ENCODE measurements at regions not wholly inside any gene's neighbourhood (a gene's known extent, or its start where the extent isn't known, plus 50 kb on each side); places are given as distances from the start of the nearest gene placed in this dataset.

DNA sequence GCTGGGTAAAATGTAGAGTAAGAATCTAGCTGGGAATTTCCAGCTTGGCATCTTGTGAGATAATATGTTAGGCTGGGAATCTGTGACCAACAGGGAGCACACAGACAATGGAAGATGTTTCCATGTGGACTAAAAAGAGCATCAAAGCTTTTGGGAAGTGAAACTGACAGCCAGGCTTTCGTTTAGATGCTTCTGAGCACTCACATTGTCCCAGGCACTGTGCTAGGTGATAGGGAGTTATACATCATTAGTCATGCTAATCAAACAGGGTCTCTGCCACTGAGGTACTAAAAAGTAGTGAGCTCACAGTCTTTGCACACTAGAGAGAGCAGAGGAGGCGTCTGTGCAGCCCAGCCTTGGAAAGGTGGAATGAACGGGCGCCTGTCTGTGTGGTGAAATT is 101.9 kb upstream of the SCOC start:
- DNase-seq: no peak

DNA sequence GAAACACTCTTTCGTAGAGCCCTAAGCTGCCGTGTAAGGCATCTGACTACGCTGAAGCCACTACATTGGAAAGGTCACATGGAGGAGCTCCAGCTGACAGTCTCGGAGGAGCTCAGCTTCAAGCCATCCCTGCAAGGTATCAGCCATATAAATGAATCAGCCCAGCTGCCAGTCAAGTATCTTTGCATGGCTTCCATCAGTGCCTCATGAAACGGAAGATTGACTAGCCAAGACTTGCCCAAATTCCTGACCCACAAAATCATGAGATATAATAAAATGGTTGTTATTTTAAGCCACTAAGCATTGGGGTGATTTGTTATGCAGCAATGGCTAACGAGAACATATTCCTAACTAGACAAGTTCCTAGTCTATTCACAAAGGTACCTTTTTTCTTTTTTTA is 104.1 kb upstream of the SCOC start:
- DNase-seq: no peak

GRCh38 chr4:140268186-140268841 is 105.1 kb upstream of the SCOC start:
- no peak for DNase-seq

DNA sequence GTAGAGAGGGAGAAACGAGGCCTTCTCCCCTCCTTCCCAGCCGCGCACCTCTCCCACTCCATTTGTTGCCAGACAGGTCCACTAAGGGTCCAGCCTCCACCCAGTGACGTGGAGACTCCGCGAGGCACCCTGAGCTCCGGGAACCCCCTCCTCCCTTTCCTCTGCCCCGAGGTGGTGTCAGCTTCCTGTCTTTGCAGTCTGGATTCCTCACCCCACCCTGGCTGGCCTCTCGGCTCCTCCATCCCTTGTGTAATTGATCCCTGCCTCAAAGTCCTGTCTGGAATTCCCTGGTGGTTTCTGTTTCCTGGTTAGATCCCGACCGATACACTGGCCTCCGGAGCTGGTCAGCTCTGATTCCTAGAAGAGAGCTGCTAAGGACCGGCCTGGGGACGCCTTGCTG is 105.9 kb upstream of the SCOC start:
- no peak for DNase-seq

DNA sequence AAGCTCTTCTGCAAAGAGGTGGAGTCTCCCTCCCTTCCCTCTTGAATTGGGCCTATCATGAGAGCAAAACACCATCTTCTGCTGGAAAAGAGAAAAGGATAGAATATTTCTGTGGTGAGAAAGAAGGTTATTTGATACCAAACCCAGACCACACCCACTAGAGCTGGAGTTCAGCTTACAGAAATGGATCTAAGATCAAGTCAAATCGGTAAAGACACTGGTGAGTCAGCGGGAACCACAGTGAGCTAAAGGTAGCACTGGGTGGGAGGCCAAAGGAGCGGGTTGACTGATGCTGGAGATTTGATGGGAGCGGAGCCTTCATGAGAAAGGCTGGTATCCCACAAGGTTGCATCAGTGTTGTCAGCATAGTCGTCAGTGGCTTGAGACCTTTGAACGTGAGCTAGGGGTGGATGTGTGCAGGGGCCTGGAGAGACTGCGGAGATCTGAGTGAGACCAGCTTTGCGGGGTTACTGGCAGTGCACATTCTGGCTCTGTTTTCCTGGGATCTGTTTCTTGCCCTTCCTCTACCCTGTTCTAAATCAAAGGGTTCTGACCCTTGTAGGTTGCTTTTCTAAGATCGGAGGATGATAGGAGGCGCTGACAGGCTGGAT is 106.4 kb upstream of the SCOC start:
- no peak for DNase-seq

GRCh38 chr4:140260227-140260626 is 106.2 kb upstream of the MAML3 start:
- no peak for DNase-seq

- DNase-seq: no peak
Measured at GRCh38 chr4:140258476-140258875, 104.5 kb upstream of the MAML3 start.

DNA sequence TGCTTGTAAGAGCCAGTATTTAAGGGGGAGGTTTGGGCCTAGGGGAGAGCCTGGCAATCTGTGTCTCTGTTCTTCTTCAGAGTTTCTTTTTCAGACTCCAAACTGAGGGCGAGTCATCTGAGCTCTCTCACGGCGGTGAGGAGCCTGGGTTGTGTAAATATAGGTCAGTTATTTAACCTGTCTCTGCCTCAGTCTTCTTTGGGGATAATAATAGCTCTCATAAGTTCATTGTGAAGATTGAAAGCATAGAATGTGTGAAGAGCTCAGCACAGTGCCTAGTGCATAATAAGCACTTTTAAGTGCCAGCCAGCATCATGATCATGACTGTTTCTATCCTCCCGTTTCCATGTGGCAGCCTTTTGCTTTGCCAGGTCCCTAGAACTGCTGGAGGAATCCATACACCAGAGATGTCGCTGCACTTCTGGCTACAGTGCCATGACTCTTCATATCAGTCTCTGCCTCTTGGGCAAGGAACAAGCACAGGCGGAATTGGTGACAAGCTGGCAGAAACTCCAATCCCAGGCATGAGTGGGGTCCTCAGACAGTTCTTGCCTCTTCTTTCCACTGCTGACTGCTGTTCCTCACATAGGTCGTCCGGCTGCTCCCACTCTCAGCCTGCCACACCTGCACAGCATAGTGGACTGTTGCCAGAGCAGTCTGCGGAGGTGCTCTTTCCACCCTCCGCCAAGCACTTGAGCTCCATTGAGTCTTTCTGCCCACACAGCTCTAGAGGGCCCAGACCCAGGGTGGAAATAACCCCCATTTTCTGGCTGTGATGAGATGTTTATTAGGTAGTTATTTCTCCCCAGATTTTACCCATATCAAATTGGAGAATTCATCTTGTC is 103.7 kb upstream of the MAML3 start:
- no peak for DNase-seq

DNA sequence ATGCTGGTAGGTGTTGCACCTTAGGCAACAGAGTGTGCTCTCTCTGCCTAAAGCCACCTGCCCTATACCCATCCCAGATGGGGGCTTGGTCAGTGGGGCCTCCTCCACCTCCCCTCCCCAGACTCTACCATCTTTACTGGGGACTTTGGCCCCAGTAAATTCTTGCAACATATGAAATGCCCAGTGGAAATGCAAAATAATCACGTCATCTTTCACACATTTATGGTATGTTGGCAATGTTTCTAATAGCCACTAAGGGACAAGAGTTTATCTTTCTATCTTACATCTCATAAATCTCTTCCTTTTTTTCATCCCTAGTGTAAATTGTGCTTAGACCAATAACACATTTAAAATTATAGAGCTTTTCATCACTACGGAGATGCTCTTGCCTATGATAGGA is 103.0 kb upstream of the MAML3 start:
- no peak for DNase-seq

DNA sequence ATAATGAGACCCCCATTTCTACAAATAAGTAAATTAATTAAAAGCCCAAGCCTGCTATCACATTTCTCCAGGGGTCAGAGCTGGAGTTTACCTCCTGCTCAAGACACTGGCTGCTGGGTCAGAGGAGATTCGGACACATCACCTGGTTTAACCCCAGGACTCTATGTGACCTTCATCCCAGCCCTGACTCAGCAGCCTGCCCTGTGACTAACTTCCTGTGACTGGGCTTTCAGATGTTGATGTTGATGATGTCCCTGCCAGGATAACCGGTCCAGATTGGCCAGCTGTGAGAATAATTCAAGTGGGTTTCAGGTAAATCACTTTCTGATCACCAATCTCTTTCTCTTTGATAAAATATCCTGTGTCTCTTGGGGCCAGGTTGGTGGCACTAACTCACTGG is 102.4 kb upstream of the MAML3 start:
- no peak for DNase-seq

DNA sequence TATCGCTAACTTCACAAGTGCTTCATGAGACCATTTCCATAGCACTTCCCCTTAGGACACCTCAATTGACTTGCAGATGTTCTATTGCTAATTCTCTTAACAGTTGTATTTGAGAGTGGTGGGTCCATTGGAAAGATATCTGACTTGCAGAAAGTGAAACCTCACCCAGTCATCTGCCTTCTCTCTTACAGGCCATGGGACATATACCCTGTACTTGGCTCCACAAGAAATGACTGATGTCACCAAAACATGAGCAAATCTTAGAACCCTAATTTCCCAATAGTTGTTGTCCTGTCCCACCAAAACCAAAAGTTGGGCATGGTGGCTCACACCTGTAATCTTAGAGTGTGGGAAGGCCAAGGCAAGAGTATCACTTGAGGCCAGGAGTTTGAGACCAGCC is 101.9 kb upstream of the MAML3 start:
- DNase-seq: no peak

DNA sequence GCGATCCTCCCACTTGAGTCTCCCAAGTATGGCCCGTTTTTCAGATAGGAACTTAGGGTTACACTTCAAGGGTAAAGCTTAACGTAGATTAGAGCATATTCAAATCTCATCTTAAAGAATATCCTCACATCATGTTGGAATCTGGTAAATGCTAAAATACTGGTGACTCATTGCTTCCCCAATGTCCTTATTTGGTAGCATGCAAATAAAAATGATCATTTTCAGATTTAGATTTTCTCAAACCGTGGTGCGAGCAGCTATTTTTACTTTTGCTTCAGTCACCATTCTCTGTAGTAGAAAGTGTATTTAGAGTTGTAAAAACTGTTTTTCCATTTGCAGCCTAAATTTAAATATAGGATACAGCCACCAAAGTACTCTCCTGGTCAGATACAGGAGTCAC is 101.5 kb upstream of the MAML3 start:
- DNase-seq: no peak

GRCh38 chr4:140254651-140255299 is 100.8 kb upstream of the MAML3 start:
- DNase-seq: no peak

GRCh38 chr4:140253556-140254027 is 99.6 kb upstream of the MAML3 start:
- DNase-seq: no peak

- peak; percentile 38 for DNase-seq
Measured at GRCh38 chr4:140252742-140253555, 99.0 kb upstream of the MAML3 start.

GRCh38 chr4:140252141-140252741 is 98.3 kb upstream of the MAML3 start:
- peak; percentile 75 for DNase-seq

GRCh38 chr4:140251571-140251970 is 97.6 kb upstream of the MAML3 start:
- DNase-seq: no peak

DNA sequence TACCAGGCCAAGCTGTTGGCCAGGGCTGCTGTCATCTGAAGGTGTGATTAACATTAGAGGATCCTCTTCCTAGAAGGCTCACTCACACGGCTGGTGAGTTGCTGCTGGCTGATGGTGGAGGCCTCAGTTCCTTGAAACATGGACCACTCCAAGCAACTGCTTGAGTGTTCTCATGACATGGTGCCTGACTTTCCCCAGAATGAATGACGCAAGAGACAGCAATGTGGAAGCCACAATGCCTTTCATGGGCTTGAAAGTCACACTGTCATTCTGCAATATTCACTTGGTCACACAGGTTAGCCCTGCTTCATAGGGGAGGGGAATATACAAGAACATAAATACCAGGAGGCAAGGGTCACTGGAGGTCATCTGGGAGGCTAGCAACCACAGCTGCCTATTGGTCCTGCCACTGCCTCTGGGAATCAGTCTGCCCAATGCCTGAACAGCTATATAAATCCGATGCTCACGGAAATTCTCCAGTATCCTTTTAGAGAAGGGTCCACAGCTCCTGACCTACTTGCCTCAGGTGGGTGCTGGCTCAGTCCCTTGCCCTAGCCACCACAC is 97.1 kb upstream of the MAML3 start:
- no peak for DNase-seq

DNA sequence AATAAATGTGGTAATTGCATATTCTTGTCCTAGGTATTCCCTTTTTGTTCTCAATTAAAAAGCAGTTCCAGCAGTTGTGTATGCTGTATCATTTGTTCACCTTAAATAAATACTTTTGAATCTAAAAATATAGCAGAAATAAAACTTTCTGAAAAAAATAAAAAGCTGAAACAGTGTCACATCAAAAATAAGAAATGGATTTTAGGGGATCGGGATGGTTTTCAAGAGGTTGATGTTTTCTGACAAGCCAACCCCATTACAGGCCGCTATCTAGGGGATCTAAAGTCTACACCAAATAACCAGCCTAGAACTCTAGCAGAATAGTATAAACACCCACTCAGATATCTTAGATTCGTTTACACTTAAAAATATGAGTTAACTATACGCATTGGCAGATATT is 95.4 kb upstream of the MAML3 start:
- no peak for DNase-seq

- DNase-seq: no peak
Measured at GRCh38 chr4:140247237-140247636, 93.3 kb upstream of the MAML3 start.

DNA sequence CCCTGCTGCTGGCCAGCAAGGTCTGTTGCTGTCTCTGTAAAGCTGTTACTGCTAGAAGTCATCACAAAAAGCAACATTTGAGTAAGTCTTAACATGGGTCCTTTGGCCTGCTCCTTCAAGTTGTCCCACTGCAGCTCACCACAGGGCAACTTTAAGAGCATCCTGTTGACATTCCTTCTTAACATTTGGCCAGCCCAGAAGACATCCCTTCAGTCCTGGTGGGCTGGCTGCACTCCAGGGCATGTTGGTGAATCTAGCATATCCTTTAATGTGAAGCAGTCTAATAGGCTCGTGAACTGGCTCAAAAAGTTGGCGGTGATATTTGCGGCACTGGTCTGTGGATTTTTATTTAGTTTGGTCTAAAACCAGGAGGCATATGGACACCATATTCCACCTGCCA is 92.2 kb upstream of the MAML3 start:
- no peak for DNase-seq

GRCh38 chr4:140244328-140244727 is 90.3 kb upstream of the MAML3 start:
- no peak for DNase-seq
